CD4-positive, alpha-beta T cell treated with Interleukin-4 for 1 hour (primary cell): ENCODE measurements at regions not wholly inside any gene's neighbourhood (a gene's known extent, or its start where the extent isn't known, plus 50 kb on each side); places are given as distances from the start of the nearest gene placed in this dataset.
A peak's percentile ranks its signal among the peaks of the same experiment; 100 is the strongest.

Experiments used
- DNase-seq, 2 donors: peaks; one replicate each; pipeline ENCODE4 v3.0.0-alpha.2; 2020 to 2022

- no peak for DNase-seq
Observed at GRCh38 chr14:38124506-38124905, 83.2 kb upstream of the SSTR1 start.

- DNase-seq = no peak
Observed at GRCh38 chr14:38125481-38126037, 82.1 kb upstream of the SSTR1 start.

- DNase-seq = no peak
Observed at GRCh38 chr14:38127356-38127755, 80.3 kb upstream of the SSTR1 start.

- no peak for DNase-seq
Observed at GRCh38 chr14:38127784-38128183, 79.9 kb upstream of the SSTR1 start.

- no peak for DNase-seq
Observed at GRCh38 chr14:38128640-38129039, 79.1 kb upstream of the SSTR1 start.

GRCh38 chr14:38129192-38129591, 78.5 kb upstream of the SSTR1 start:
- DNase-seq = no peak

- DNase-seq = peak in 1 of 2 donors; percentile 38
Observed at GRCh38 chr14:38129705-38130104, 78.0 kb upstream of the SSTR1 start.

GRCh38 chr14:38134416-38135030, 73.2 kb upstream of the SSTR1 start:
- DNase-seq = no peak

GRCh38 chr14:38135106-38135867, 72.4 kb upstream of the SSTR1 start:
- no peak for DNase-seq

GRCh38 chr14:38137005-38137404, 70.7 kb upstream of the SSTR1 start:
- no peak for DNase-seq

- no peak for DNase-seq
Observed at GRCh38 chr14:38138473-38139138, 69.1 kb upstream of the SSTR1 start.

- no peak for DNase-seq
Observed at GRCh38 chr14:38139926-38140325, 67.8 kb upstream of the SSTR1 start.

- DNase-seq = no peak
Observed at GRCh38 chr14:38143170-38143569, 64.5 kb upstream of the SSTR1 start.

- DNase-seq = no peak
Observed at GRCh38 chr14:38143659-38144505, 63.8 kb upstream of the SSTR1 start.

- no peak for DNase-seq
Observed at GRCh38 chr14:38145142-38145541, 62.6 kb upstream of the SSTR1 start.

GRCh38 chr14:38150075-38150474, 57.6 kb upstream of the SSTR1 start:
- DNase-seq = peak in 1 of 2 donors; percentile 24
